Suppressor macrophage treated with lipopolysaccharide for 1 hour (primary cell): ENCODE measurements at regions not wholly inside any gene's neighbourhood (a gene's known extent, or its start where the extent isn't known, plus 50 kb on each side); places are given as distances from the start of the nearest gene placed in this dataset.
A peak's percentile ranks its signal among the peaks of the same experiment; 100 is the strongest.

Experiments
- DNase-seq, 3 donors: peaks; one replicate each; pipeline ENCODE4 v3.0.0-alpha.2; 2020 to 2022

DNA sequence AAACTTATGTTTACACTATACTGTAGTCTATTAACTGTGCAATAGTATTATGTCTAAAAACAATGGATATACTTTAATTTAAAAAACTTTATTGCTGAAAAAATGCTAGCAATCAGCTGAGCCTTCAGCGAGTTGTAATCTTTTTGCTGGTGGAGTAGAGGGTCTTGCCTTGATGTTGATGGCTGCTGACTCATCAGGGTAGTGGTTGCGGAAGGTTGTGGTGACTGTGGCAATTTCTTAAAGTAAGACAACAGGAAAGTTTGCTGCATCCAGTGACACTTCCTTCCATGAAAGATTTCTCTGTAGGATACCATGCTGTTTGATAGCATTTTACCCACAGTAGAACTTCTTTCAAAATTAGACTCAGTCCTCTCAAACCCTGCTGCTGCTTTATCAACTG is 234.7 kb upstream of the CSF3R start:
- DNase-seq = peak in 1 of 3 donors; percentile 11

- DNase-seq = peak in 1 of 3 donors; percentile 11
Measured at GRCh38 chr1:36715797-36716196, 233.1 kb upstream of the CSF3R start.

GRCh38 chr1:36714301-36714700 is 231.6 kb upstream of the CSF3R start:
- DNase-seq = no peak

DNA sequence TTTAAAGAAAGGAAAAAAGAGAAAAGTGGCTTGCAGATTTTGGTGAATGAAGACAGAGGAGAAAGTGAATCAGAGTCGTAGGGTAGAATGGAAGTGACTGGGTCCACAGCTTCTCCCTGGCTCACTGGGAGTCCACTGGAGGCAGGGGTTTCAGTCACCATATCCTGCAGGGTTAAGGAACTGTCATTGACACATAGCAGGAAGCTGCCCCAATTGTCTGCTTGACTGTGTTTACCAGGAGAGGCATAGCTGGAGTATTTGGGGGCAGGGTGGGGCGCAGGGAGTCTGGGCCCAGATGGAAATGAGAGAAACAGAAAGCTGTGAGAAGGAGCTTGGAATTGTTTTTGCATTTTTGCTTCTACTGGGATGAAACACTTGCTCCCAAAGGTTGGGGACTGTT is 228.8 kb upstream of the CSF3R start:
- DNase-seq = no peak

GRCh38 chr1:36710951-36711350 is 228.2 kb upstream of the CSF3R start:
- no peak for DNase-seq

DNA sequence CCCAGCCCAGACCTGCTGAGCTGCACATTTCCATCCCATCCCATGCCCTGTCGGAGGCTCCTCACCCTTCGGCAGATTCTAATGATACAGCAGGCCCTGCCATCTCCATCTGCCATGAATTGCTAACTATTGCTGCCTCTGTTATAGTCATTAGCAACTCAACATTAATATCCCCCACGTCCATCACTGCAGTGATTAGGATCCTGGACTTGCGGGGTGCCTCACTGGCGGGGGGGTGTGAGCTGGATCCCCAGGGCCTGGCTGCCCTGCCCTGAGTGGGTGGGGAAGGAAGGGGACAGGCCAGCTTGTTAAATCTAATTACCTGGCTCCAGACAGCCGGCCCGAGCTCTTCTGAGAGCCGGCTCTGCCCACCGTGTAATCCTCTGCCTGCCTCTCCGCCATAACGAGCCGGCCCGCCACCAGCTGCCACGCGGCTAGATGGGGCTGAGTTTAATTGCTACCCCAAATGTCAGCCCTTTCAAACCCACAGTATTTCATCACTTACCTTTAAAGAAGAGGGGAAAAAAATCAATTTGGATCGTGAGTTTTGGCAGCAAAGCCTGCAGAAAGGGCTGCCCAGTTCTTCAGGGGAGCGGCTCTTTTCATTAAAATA is 227.3 kb upstream of the CSF3R start:
- DNase-seq = no peak

GRCh38 chr1:36708587-36708986 is 225.9 kb upstream of the CSF3R start:
- no peak for DNase-seq

- peak; percentile 11 to 38 (median 32) for DNase-seq
Measured at GRCh38 chr1:36707221-36707620, 224.5 kb upstream of the CSF3R start.

DNA sequence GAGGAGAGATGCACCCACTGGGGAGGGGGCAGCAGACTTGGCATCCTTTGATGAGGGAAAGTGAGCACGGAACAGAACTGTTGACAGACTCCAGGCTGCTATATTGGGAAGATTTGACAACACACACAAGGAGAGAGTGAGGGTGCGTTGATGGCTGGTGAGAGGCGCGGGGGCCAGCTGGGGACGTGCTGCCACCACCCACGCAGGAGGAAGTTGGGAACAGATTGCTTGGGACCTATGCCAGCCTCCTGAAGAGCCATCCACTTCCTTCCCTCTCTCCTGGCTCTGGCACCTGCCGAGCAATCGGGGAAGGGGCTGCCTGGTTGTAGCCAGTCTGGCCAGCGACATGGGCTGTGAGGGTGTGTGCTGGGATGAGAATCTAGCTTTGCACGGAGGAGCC is 223.7 kb upstream of the CSF3R start:
- DNase-seq = peak in 2 of 3 donors; percentile 11 to 32

DNA sequence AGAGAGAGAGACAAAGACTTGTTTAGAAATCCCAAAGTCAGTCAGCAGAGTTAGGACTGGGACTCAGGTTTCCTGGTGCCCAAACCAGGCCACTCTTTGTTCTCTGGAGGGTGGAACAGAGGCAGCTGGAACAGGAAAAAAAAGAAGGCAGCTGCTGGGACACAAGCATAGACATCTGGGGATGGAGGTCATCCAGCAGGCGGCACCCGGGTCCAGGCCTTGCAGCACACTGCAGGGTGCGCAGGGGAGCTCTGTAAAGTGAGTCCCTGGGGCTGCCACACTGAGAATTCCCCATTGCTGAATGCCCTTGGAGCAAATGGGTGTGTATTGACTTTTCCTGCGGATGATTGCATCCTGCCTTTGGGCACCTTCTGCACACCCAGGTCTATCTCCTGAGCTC is 222.9 kb upstream of the CSF3R start:
- DNase-seq = no peak

GRCh38 chr1:36703526-36704208 is 221.0 kb upstream of the CSF3R start:
- DNase-seq = peak; percentile 75 to 89 (median 87)

GRCh38 chr1:36702963-36703362 is 220.2 kb upstream of the CSF3R start:
- DNase-seq = no peak

- DNase-seq = no peak
Measured at GRCh38 chr1:36699113-36699911, 216.6 kb upstream of the CSF3R start.

DNA sequence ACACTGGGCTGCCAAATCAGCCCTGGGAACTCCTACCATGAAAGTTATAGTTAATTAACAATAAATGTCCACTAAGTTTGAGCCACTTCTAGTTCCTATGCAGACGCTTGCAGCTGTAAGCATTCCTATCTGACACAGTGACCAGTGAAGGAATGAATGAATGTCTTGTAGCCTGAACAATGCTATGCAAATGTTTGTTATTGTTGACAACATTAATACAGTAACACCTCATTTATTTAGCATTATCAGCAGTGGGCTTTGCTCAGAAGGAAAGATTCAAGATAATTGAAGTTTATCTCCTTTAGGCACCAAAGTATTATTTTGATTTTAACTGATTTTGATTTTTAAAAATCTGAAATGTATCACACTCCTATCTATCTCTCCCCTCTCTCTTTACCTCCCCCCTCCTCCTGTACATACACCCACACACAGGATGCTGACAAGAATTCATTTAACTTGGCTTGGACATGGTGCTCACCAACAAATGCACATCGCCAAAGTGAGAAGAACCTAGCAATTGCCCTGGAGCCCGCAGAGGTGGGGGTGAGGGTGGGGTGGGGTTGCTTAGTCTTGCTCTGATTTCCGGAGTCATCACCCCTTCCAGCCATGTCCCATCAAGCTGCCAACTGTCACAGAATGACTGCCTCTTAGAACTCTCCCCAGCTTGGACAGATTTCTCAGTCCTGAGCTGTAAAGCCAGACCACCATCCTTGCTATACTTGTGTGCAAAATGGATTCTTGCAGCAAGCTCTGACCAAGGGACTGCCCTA is 215.3 kb upstream of the CSF3R start:
- DNase-seq = no peak

DNA sequence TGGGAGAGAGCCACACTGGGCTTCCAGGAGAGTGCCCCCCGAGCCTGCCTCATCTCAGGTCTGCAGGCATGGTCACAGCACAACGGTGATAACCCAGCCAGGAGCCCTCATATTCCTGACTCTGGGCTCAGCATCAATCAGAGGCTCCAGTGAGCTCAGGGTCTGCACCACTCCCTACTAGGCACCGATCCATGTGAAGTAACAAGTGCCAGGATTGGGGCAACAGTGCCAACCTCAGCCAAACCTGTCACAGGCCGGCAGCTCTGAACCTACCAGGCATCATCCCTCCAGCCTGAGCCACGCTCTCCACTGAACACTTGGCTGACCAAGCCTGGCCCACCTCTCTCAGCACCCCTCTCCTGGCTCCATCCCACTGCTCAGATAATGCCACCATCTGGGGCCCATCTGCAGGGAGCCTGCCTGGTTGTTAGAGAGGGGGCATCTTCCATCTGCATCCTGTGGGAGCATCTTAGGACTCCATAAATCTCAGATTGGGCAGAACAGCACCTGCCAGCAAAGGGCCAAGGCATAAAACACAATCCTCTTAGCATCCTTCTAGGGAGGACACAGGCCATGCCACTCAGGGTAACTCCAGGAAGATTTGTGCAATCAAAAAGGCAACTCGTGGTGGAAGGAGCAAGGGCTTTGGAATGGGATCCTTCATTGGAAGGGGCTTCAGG is 213.7 kb upstream of the CSF3R start:
- DNase-seq = no peak

DNA sequence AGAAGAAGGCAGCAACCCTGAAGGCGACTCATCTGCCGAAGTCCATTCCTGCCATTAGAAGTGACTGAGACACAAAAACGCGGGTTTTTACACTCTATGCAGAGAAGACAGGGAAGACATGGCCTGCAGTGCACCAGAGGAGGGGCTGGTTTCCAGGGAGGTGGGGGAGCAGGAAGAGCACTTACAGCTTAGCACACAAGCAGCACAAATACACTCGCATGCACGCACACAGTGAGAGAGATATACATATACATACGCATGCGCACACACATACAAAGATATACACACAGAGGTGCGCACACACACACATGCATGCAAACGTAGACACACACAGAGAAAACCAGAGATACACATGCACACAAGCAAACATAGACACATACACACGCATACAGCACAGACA is 210.9 kb upstream of the CSF3R start:
- no peak for DNase-seq

DNA sequence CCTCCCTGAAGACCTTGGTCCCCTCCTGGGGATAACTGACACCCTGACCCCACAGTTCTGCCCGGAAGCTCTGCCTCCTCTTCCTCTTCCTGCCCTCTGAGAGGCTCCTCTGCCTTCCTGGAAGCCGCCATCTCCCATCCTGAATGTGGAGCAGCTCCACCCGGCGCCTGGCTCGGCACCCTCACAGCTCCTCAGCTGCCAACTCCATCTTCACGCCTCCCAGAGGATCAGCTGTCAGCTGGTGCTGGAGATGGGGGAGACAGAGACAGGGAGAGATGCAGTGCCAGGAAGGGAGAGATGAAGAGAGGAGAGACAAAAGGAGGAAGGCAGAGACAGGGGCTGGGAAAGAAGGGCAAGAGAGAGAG is 210.4 kb upstream of the CSF3R start:
- no peak for DNase-seq

DNA sequence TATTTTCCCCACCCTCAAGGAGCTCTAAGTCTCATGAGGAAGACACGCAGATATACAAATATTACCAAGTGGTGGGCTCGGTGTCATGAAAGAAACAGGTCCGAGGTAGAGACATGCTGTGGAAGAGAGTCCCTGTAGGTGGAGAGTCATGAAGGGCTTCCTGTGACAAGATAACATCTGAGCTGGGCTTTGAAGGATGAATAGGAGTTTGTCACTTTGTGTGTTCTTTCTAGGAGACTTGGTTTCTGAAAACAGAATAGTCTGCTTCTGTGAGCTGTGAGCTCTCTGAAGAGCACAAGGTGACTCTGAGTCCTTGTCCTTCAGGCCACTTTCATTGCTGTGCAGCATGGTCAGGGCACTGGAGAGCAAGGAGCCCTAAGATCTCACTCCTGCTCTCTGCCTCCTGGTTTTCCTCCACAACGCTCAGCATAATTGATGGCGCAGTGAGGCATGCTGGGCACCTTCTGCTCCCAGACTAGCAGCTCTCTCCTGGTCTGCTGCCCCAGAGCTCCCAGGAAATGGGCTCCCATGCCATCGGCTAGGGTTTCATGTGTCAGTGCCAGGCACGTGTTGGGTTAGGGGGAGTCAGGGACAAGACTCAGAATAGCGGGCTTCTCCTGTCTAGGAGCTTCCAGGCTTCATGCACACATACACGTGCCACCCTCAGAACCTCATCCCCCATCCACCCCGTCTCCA is 209.9 kb upstream of the CSF3R start:
- DNase-seq = no peak

- DNase-seq = no peak
Measured at GRCh38 chr1:36691374-36691773, 208.7 kb upstream of the CSF3R start.

DNA sequence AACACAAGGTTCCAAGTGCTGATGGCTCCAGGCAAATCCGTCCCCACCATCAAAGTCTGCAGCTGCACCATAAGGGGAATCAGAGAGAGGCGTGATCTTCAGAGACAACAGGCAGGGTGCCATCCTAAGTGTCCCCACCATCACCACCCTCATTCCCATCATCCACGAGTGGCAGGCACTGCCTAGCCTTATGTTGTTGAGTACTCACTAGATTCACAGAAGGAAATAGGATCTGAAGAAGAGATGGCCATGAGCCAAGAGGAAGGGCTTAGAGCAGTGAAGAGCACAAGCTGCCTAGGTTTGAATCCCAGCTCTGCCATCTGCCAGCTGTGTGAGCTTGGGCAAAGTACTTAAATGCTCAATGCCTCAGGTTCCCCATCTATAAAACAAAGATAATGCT is 207.3 kb upstream of the CSF3R start:
- DNase-seq = no peak

DNA sequence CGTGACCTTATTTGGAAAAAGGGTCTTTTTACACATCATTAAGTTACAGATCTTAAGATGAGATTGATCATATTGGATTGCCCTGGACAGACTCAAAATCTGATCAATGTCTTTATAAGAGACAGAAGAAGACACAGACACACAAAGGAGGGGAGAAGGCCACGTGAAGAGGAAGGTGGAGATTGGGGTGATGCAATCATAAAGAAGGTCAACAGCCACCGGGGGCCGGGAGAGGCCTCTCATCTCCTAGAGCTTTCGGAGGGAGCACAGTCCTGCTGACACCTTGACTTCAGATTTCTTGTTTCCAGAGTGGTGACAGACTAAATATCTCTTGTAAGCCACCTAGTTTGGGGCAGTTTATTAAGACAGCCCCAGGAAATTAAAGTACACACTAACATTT is 204.6 kb upstream of the CSF3R start:
- DNase-seq = no peak

DNA sequence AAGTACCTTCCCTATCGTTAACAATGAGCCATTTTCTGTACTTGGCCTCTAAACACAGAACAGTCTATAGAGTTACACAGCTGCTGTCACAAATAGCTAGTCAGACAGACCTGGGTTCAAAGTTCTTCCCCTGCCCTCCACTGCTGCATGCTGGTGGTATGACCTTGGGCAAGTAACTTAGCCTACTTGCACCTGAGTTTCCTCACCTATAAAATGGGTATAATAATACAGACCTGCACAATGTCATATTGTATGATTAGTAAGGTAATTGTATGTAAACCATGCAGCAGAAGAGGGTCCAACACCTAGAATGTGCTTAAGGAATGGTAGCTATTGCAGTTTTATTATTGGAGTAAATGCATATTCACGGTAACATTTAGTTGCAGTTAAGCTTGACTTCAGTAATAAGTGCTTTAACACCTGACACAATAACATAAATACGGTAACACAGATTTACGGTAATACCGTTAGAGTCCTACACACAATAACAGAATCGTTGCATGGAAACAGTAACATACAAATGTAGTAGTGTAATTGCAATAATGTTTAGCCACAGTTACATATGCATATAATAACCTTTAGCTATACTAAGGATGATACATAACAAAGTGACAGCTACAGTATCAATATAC is 193.3 kb upstream of the CSF3R start:
- no peak for DNase-seq
